GM19328 (cell line): ENCODE measurements at regions not wholly inside any gene's neighbourhood (a gene's known extent, or its start where the extent isn't known, plus 50 kb on each side); places are given as distances from the start of the nearest gene placed in this dataset.
"Not testable (repeated sequence)": the region's sequence is repeated elsewhere in the genome, so short reads cannot be mapped to it uniquely, and the experiment has no call there.

Source experiments
- ATAC-seq: cut with Tn5 transposase; IDR thresholded peaks from one replicate; pipeline ENCODE4 v1.9.1; 2021; ENCODE audit warnings: mild to moderate bottlenecking, moderate library complexity; ENCODE audit not compliant: unreplicated experiment

GRCh38 chr13:104967376-104967775, 1568.1 kb downstream of the EFNB2 start:
- ATAC-seq = no peak

DNA sequence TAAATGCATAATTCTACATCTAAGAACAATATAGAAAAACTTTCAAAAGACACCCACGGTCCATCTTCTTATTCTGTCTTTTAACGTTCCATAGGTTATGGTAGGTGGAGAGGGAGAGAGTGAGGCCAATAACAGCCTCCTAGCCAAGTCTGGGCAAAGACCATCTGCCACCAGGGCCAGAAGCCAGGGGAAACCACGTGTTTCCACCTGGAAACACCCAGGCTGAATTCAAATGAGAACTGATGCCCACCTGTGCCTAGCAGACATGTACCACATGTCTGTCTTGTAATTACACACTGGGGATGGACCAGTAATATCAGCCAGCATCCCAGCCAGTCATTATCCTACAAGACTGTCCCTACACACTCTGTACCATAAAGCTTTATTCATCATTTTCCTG, 1573.1 kb downstream of the EFNB2 start:
- no peak for ATAC-seq

GRCh38 chr13:104961246-104961645, 1574.2 kb downstream of the EFNB2 start:
- ATAC-seq = no peak

- no peak for ATAC-seq
Measured at GRCh38 chr13:104954210-104954609, 1581.3 kb downstream of the EFNB2 start.

DNA sequence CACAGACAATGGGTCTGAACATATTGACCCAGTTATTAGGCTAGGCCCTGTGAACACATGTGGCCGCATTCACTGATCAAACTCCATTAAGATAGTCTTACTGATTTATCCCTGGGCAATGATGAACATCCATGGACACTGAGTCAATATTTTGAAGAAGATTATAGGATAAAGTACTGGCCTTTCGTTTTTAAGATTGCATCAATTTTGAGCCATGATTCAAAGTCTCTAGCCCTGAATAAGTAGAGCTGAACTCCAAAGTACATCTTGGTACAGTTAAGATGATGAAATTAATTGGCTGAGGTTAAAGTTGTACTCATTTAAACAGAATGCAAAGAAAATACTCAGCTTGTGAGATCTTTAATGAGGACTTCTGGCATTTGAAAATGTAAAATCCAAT, 1581.9 kb downstream of the EFNB2 start:
- no peak for ATAC-seq

- no peak for ATAC-seq
Measured at GRCh38 chr13:104949840-104950740, 1585.4 kb downstream of the EFNB2 start.

DNA sequence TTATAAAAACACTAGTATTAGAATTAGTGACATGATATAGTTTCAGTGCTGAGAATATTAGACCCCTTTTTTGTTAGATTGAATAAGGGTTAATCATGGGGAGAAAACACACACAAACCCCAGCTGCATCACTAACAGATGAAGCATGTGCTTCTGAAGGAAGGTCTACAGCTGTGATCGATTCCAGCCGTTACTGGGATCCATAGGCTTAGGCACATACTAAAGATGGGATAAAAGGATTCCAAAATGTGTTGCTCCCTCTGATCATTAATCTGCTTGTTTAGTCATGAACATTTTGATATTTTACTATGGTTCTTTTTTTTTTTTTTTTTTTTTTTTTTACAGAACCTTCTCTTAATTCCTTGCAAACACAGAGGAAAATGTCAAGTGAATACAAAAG, 1591.3 kb downstream of the EFNB2 start:
- ATAC-seq = no peak

DNA sequence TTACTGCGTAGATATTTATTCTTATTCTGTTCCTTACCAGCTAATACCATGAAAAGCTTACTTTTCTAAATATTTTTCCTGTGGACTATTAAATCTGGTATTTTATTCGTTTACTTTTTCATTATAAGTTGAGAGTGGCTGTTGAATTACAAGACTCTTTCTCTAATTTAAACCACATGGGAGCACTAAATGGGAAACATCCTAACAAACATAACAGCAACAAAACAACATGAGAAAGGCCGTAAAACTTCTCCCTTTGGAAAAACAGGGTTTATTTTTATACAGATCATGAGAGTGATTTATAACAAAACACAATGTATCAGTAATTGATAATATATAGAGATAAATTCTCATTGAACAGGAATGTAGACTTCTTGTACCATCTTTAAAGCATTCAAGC, 1592.1 kb downstream of the EFNB2 start:
- ATAC-seq = no peak

DNA sequence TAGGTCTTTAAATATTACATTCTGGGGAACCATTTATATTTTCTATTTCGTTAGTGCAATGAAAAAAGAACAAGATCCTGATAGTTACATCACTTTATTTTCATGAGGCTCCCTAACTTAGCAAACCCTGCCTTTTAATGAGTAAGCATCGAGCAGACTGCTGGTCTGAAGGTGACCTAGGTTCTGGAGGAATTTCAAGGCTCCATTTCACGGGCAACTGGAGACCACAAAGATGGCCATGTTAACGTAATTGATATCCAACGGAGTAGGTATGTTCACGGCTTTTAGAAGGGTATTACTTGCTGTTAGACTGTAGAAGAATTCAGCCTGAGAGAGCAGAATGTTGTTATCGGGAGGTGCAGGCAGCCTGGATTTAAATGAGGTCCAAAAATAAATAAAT, 1597.6 kb downstream of the EFNB2 start:
- no peak for ATAC-seq

GRCh38 chr13:104936304-104936703, 1599.2 kb downstream of the EFNB2 start:
- no peak for ATAC-seq

GRCh38 chr13:104920513-104920912, 1614.9 kb downstream of the EFNB2 start:
- not testable (repeated sequence) for ATAC-seq

- ATAC-seq = no peak
Measured at GRCh38 chr13:104920091-104920490, 1615.4 kb downstream of the EFNB2 start.

GRCh38 chr13:104900191-104900817, 1635.2 kb downstream of the EFNB2 start:
- ATAC-seq = no peak

DNA sequence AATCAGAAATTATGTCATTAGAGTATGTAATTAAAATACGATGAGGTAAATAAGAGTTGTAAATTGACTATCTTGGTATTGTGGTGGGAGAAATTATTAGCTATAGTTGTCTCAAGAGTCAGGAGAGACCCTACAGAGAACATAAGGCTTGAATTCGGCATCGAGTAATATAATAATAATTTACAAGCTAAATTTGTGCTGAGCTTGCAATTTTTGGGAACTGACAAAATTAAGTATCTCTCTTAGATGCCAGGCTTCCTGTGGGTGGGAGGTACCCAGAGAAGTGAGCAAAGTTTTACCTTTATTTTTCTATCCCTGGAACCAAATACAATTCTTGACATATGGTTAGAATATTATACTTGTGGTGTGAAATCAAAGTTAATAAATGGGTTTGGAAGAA, 1637.0 kb downstream of the EFNB2 start:
- ATAC-seq = no peak

DNA sequence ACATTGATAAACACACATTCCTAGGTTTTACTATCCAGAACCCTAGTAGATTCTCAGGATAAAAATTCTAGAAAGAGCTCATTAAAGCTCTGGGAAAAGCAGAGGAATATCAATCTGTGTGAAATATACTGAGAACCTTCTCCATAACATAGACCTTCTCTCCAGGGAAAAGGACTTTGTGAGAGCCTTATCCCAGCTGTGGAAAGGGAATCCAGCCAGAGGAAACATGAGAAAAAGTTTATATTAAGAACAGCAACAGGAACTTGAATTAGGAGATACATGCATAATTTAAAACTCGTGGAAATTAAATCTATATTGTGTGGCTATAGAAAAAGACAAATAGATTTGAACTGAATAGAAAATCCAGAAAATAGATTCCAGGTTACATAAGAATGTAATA, 1639.9 kb downstream of the EFNB2 start:
- no peak for ATAC-seq

- ATAC-seq = no peak
Measured at GRCh38 chr13:104875038-104875754, 1660.3 kb downstream of the EFNB2 start.

DNA sequence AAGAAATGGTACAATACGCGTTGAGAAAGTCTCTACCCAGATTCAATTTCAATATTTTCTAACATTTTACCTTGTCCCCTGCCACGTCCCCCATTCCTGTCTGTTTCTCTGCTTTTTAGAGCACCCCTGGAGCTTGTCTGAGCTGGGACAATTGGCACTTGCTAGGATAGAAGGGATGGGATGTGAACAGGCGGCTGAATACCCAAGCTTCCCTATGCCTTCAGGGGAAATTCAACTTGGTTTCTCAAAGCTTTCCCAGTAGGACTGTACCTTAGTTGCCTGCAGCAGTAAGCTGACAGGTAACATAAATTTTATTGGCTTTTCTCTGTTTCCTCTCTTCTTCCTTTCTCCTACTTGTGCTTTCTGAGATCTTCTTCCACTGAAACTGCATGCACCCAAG, 1663.3 kb downstream of the EFNB2 start:
- no peak for ATAC-seq

- ATAC-seq = no peak
Measured at GRCh38 chr13:104871456-104871855, 1664.0 kb downstream of the EFNB2 start.

- ATAC-seq = no peak
Measured at GRCh38 chr13:104869501-104869900, 1666.0 kb downstream of the EFNB2 start.

- ATAC-seq = no peak
Measured at GRCh38 chr13:104868806-104869205, 1666.7 kb downstream of the EFNB2 start.

- no peak for ATAC-seq
Measured at GRCh38 chr13:104855581-104855980, 1679.9 kb downstream of the EFNB2 start.

DNA sequence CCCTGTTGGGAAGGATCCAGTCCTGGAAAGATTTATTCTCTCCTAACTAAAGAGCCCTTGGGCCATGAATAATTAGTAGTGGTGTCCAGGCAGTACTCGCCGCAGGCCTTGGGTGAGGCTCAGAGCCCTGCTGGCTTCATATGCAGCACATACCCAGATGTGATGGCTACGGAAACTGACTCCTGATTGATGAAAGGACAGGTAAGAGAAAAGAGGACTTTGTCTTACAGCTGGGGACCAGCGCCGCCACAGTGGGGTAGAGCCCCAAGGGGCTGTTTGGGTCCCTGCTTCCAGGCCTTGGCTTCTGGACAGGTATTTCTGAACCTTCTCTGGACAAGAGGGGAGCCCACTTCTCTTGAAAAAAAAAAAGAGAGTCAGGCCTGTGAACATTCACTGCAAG, 1680.8 kb downstream of the EFNB2 start:
- ATAC-seq = no peak
